Subcutaneous abdominal adipose tissue (tissue), 5 donors: ENCODE measurements at regions not wholly inside any gene's neighbourhood (a gene's known extent, or its start where the extent isn't known, plus 50 kb on each side); places are given as distances from the start of the nearest gene placed in this dataset.

Experiments
- H3K27ac ChIP-seq: one replicate; pipeline ENCODE4 v1.7.0; 2013; ENCODE audit warnings: low read depth, mild to moderate bottlenecking, inconsistent platforms, low read length, moderate library complexity
- H3K27me3 ChIP-seq, 5 donors: one replicate each; pipeline ENCODE4 v1.7.0; 2013; ENCODE audit warnings: low read length in 5 of 5, inconsistent platforms in 1 of 5; ENCODE audit not compliant: control insufficient read depth in 5 of 5, insufficient read depth in 4 of 5
- H3K36me3 ChIP-seq, 5 donors: one replicate each; pipeline ENCODE4 v1.7.0; 2013; ENCODE audit warnings: low read length in 5 of 5; ENCODE audit not compliant: control insufficient read depth in 5 of 5, insufficient read depth in 5 of 5
- H3K4me1 ChIP-seq, 5 donors: one replicate each; pipeline ENCODE4 v1.7.0; 2013; ENCODE audit warnings: low read length in 5 of 5, mild to moderate bottlenecking in 3 of 5, moderate library complexity in 1 of 5; ENCODE audit not compliant: control insufficient read depth in 5 of 5, insufficient read depth in 5 of 5
- H3K4me3 ChIP-seq, 5 donors: one replicate each; pipeline ENCODE4 v1.7.0; 2013; ENCODE audit warnings: low read length in 5 of 5, low read depth in 1 of 5
- H3K9ac ChIP-seq, 5 donors: one replicate each; pipeline ENCODE4 v1.7.0; 2013; ENCODE audit warnings: low read length in 5 of 5, mild to moderate bottlenecking in 4 of 5, moderate library complexity in 3 of 5
- H3K9me3 ChIP-seq, 5 donors: one replicate each; pipeline ENCODE4 v1.7.0; 2013; ENCODE audit warnings: low read length in 5 of 5; ENCODE audit not compliant: control insufficient read depth in 5 of 5
- donor health status: healthy.
- donor health status: healthy.
- donor health status: healthy.
- donor health status: healthy.
- donor health status: healthy.

GRCh38 chr4:180028682-180029081 lies 2214.5 kb upstream of the TENM3 start:
- Histone ChIP-seq H3K9me3 (no peaks in the 10 kb centered on the region), H3K27me3 (no peaks in the 10 kb centered on the region), H3K27ac (no peak overlapping the region), H3K36me3 (no peaks in the 10 kb centered on the region), H3K4me1 (no peaks in the 10 kb centered on the region), H3K9ac (no peak overlapping the region), H3K4me3 (no peak overlapping the region)

- H3K27ac ChIP-seq, result no peak overlapping the region
- no peak overlapping the region for H3K4me3 ChIP-seq
- no peak overlapping the region for H3K9ac ChIP-seq
- H3K36me3 ChIP-seq, result no peaks in the 10 kb centered on the region
- H3K9me3 ChIP-seq, result no peaks in the 10 kb centered on the region
- H3K27me3 ChIP-seq, result no peaks in the 10 kb centered on the region
- H3K4me1 ChIP-seq, result no peaks in the 10 kb centered on the region
These were observed 2211.9 kb upstream of the TENM3 start for GRCh38 chr4:180031330-180031729.

- no peaks in the 10 kb centered on the region for H3K36me3 ChIP-seq
- H3K27ac ChIP-seq, result no peak overlapping the region
- H3K27me3 ChIP-seq, result no peaks in the 10 kb centered on the region
These were observed 2201.6 kb upstream of the TENM3 start for GRCh38 chr4:180041576-180041975.

GRCh38 chr4:180052629-180053028 lies 2190.6 kb upstream of the TENM3 start:
- H3K9me3 ChIP-seq, result no peaks in the 10 kb centered on the region
- H3K4me3 ChIP-seq, result no peak overlapping the region
- no peaks in the 10 kb centered on the region for H3K36me3 ChIP-seq
- peaks cover 3 to 4% (median 4%) of the 10 kb centered on the region in 5 donors for H3K27me3 ChIP-seq
- H3K9ac ChIP-seq, result no peak overlapping the region
- no peak overlapping the region for H3K27ac ChIP-seq
- peaks cover 0 to under 1% (median 0%) of the 10 kb centered on the region in 5 donors for H3K4me1 ChIP-seq

More at GRCh38 chr4:180041576-180041975, 2201.6 kb upstream of the TENM3 start:
- Histone ChIP-seq H3K9ac (no peak overlapping the region), H3K9me3 (no peaks in the 10 kb centered on the region), H3K4me1 (no peaks in the 10 kb centered on the region), H3K4me3 (no peak overlapping the region)

GRCh38 chr4:180054291-180054690 lies 2188.9 kb upstream of the TENM3 start:
- Histone ChIP-seq H3K4me1 (peaks cover 0 to 15% (median 10%) of the 10 kb centered on the region in 5 donors), H3K27me3 (peaks cover 8 to 13% (median 8%) of the 10 kb centered on the region in 5 donors), H3K4me3 (no peak overlapping the region), H3K36me3 (no peaks in the 10 kb centered on the region), H3K9ac (no peak overlapping the region), H3K27ac (no peak overlapping the region), H3K9me3 (no peaks in the 10 kb centered on the region)

- Histone ChIP-seq H3K36me3 (no peaks in the 10 kb centered on the region), H3K9me3 (no peaks in the 10 kb centered on the region), H3K4me1 (peaks cover 0 to 22% (median 16%) of the 10 kb centered on the region in 5 donors), H3K27me3 (peaks cover 18 to 26% (median 22%) of the 10 kb centered on the region in 5 donors), H3K4me3 (no peak overlapping the region), H3K9ac (no peak overlapping the region), H3K27ac (no peak overlapping the region)
These were observed 2185.9 kb upstream of the TENM3 start for GRCh38 chr4:180057299-180057721.

GRCh38 chr4:180057891-180058671 lies 2185.1 kb upstream of the TENM3 start:
- H3K27ac ChIP-seq, result no peak overlapping the region
- peaks cover 18 to 26% (median 22%) of the 10 kb centered on the region in 5 donors for H3K27me3 ChIP-seq
- peaks cover 0 to 22% (median 16%) of the 10 kb centered on the region in 5 donors for H3K4me1 ChIP-seq

GRCh38 chr4:180058691-180059215 lies 2184.4 kb upstream of the TENM3 start:
- Histone ChIP-seq H3K36me3 (no peaks in the 10 kb centered on the region), H3K27me3 (peaks cover 18 to 26% (median 22%) of the 10 kb centered on the region in 5 donors), H3K4me1 (peaks cover 0 to 22% (median 16%) of the 10 kb centered on the region in 5 donors), H3K4me3 (peak overlapping the region in 4 of 5 donors; percentile 46 to 73 (median 66)), H3K9me3 (no peaks in the 10 kb centered on the region), H3K9ac (no peak overlapping the region), H3K27ac (no peak overlapping the region)

More at GRCh38 chr4:180057891-180058671, 2185.1 kb upstream of the TENM3 start:
- peak overlapping the region in 4 of 5 donors; percentile 34 to 69 (median 54) for H3K4me3 ChIP-seq
- H3K9ac ChIP-seq, result no peak overlapping the region
- H3K9me3 ChIP-seq, result no peaks in the 10 kb centered on the region
- H3K36me3 ChIP-seq, result no peaks in the 10 kb centered on the region

- peaks cover 18 to 26% (median 22%) of the 10 kb centered on the region in 5 donors for H3K27me3 ChIP-seq
- H3K9me3 ChIP-seq, result no peaks in the 10 kb centered on the region
- H3K4me1 ChIP-seq, result peaks cover 0 to 22% (median 16%) of the 10 kb centered on the region in 5 donors
- H3K36me3 ChIP-seq, result no peaks in the 10 kb centered on the region
- no peak overlapping the region for H3K27ac ChIP-seq
- peak overlapping the region in 4 of 5 donors; percentile 46 to 73 (median 66) for H3K4me3 ChIP-seq
- H3K9ac ChIP-seq, result no peak overlapping the region
These were observed 2183.9 kb upstream of the TENM3 start for GRCh38 chr4:180059216-180059881.
